ENCODE measurements at regions not wholly inside any gene's neighbourhood (a gene's known extent, or its start where the extent isn't known, plus 50 kb on each side); places are given as distances from the start of the nearest gene placed in this dataset.

DNA sequence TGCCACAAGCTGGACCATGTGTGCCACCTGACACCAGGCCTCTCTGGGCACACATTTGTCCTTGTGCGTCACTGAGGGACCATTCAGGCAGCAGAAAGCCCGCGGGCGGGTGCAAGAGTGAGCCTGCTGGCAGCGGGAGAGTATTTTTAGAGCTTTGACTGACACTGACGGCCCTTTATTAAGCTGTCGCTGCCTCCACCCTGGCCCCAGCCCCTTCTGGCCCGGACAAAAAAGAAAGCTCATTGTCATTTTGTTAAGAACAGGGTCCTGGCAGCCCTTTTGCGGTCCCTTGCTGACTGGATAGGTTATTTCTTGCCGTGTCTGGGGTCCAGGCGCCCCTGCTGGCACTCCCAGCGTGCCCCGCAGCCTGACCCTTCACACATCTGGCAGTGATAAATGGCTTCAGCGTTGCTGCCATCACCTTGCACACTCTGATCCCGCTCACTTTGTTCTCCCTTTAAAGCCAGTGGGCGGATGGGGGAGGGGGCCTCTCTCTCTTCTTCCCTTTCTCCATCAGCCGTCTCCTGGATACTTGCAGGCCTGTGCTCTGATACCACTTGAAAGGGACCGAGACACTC, 78.4 kb upstream of the NKD1 start:
- no peak overlapping the region for H3K4me3 Mint-ChIP-seq
- no peaks in the 10 kb centered on the region; a peak in 1 of 7 replicates for H3K36me3 Mint-ChIP-seq (ENCODE audit: insufficient read depth in 1 of 3, low read depth in 3 of 3)

More for the DNA sequence above, 78.4 kb upstream of the NKD1 start:
- Histone ChIP-seq H3K27me3 (ENCODE audit: insufficient read depth, low read length) (peaks cover 8% of the 10 kb centered on the region; the same call in 1 of the 2 replicates), H3T11ph (ENCODE audit: low read length) (no peak overlapping the region), H4K8ac (replicated peaks; ENCODE audit: insufficient read length, low read depth, low read length) (no peak overlapping the region), H2AFZ (ENCODE audit: low read length) (no peak overlapping the region), H4K91ac (ENCODE audit: insufficient read length, low read depth, low read length) (no peak overlapping the region), H3K9ac (ENCODE audit: extremely low read depth, insufficient read length, low read length) (no peak overlapping the region), H3K4ac (ENCODE audit: low read depth, low read length) (no peak overlapping the region), H3K9me3 (ENCODE audit: control insufficient read depth, low read depth, low read length) (no peaks in the 10 kb centered on the region), H4K20me1 (ENCODE audit: control insufficient read depth, insufficient read depth, insufficient read length) (no peaks in the 10 kb centered on the region), H3K4me1 (ENCODE audit: insufficient read depth, low read length) (peaks cover 10% of the 10 kb centered on the region; the same call in 1 of the 2 replicates), H3K18ac (ENCODE audit: insufficient read length, low read depth, low read length) (no peak overlapping the region), H2BK20ac (ENCODE audit: low read depth, low read length, poor library complexity, severe bottlenecking) (no peak overlapping the region), H3K79me2 (ENCODE audit: insufficient read depth, low read length) (no peaks in the 10 kb centered on the region), H2AK5ac (ENCODE audit: insufficient read length, low read length) (no peak overlapping the region), H3K4me2 (ENCODE audit: insufficient read depth, insufficient read length, low read length) (no peak overlapping the region), H2BK12ac (ENCODE audit: insufficient read length, low read depth, low read length) (no peak overlapping the region), H3K79me1 (ENCODE audit: insufficient read depth, low read depth, low read length, poor library complexity, severe bottlenecking) (no peaks in the 10 kb centered on the region), H3K56ac (ENCODE audit: insufficient read length, low read depth, low read length) (no peak overlapping the region), H2BK5ac (ENCODE audit: insufficient read length, low read length) (no peak overlapping the region), H3K14ac (ENCODE audit: insufficient read depth, low read length) (no peak overlapping the region), H2BK15ac (ENCODE audit: low read depth, low read length) (no peak overlapping the region), H2BK120ac (ENCODE audit: low read depth, low read length, poor library complexity, severe bottlenecking) (no peak overlapping the region), H3K27ac (ENCODE audit: insufficient read length, low read depth, low read length) (no peak overlapping the region), H4K5ac (ENCODE audit: insufficient read length, low read depth, low read length) (no peak overlapping the region), H3K23ac (ENCODE audit: insufficient read length, low read depth, low read length) (no peak overlapping the region), H3K23me2 (ENCODE audit: insufficient read length, low read depth, low read length, poor library complexity, severe bottlenecking) (no peaks in the 10 kb centered on the region)
- TF ChIP-seq, protein P1, sequence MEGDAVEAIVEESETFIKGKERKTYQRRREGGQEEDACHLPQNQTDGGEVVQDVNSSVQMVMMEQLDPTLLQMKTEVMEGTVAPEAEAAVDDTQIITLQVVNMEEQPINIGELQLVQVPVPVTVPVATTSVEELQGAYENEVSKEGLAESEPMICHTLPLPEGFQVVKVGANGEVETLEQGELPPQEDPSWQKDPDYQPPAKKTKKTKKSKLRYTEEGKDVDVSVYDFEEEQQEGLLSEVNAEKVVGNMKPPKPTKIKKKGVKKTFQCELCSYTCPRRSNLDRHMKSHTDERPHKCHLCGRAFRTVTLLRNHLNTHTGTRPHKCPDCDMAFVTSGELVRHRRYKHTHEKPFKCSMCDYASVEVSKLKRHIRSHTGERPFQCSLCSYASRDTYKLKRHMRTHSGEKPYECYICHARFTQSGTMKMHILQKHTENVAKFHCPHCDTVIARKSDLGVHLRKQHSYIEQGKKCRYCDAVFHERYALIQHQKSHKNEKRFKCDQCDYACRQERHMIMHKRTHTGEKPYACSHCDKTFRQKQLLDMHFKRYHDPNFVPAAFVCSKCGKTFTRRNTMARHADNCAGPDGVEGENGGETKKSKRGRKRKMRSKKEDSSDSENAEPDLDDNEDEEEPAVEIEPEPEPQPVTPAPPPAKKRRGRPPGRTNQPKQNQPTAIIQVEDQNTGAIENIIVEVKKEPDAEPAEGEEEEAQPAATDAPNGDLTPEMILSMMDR (conservative IDR thresholded peaks at IDR 0.05), result no peak
- Mint-ChIP-seq H3K27ac (peak overlapping the region in 1 of 3 experiments; percentile 40; a peak in 1 of 7 replicates), H3K9me3 (peaks cover 0 to 2% of the 10 kb centered on the region in 2 experiments; a peak in 1 of 5 replicates), H3K27me3 (ENCODE audit: low read depth) (peaks cover 60% of the 10 kb centered on the region), H3K4me1 (peaks cover 38 to 40% of the 10 kb centered on the region in 2 experiments)
- DNase-seq, result no peak
- no CpG with 5 or more reads among the region's 18 CpGs for WGBS (ENCODE audit: extremely low coverage, insufficient read length, low lambda C conversion rate)

Measured in H9 (cell line).